Muscle of leg (tissue), 3 donors: ENCODE measurements at regions not wholly inside any gene's neighbourhood (a gene's known extent, or its start where the extent isn't known, plus 50 kb on each side); places are given as distances from the start of the nearest gene placed in this dataset.
A peak's percentile ranks its signal among the peaks of the same experiment; 100 is the strongest.

Experiments used
- DNase-seq: peaks from one replicate; pipeline ENCODE4 v3.0.0; 2013
- H3K27ac ChIP-seq: one replicate; pipeline ENCODE4 v1.5.1; 2013; ENCODE audit warnings: mild to moderate bottlenecking, low read length, control low read depth
- H3K27me3 ChIP-seq: one replicate; pipeline ENCODE4 v1.6.1; 2013; ENCODE audit warnings: low read length; ENCODE audit not compliant: control insufficient read depth, insufficient read depth
- H3K36me3 ChIP-seq: one replicate; pipeline ENCODE4 v1.6.1; 2013; ENCODE audit warnings: low read length; ENCODE audit not compliant: control insufficient read depth, insufficient read depth
- H3K4me1 ChIP-seq: one replicate; pipeline ENCODE4 v1.6.1; 2013; ENCODE audit warnings: low read length; ENCODE audit not compliant: control insufficient read depth, insufficient read depth
- H3K4me3 ChIP-seq: one replicate; pipeline ENCODE4 v1.5.1; 2013; ENCODE audit warnings: low read length, control low read depth
- H3K9me3 ChIP-seq: replicated peaks from 2 replicates; pipeline ENCODE4 v1.6.1; 2013; ENCODE audit warnings: low read depth, low read length; ENCODE audit not compliant: control insufficient read depth
- WGBS: methylation state at CpG from one replicate; pipeline ENCODE4 v1.1.5; 2013; ENCODE audit warnings: missing lambda C conversion rate; ENCODE audit not compliant: insufficient coverage; 5-methylcytosine and 5-hydroxymethylcytosine counted together

DNA sequence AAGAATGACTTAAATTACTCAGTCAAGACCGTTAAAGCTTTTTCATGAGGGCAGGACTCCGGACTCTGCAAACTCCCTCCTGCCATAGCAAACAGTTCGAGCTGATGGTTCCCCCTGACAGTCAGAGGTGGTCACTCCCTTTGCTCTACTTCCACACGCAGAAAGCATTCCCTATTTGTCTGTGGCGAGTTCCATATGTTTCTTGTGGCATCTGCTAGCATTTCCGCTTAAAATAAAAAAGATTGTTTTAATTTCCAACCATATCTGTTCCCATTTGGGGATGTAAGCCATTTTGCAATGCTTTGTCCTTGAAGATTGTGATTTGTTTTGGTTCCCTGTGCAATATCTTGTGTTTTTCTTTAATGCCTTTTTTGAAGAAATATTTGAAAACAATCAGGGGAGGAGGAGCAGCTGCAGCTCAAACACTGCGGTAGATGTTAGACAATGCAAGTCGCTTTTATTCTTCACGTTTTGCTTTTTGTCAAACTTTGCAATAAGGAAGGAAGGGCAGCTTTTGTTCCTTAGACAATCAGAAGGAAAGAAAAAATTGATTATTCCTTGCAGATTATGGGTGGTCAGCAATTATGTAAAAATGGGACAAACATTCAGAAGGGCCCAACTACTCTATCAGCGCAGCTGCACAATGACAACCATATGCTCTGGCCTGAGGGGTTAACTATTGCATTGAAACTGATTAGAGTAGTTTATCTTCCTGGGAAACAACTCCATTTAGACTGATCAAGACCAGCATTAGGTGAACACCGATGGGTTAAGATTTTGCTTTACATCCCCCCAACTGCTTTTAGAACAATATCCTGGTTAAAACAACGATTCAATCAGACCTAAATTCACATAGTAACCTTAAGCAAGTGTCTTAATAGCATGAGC, 425.8 kb upstream of the NRP1 start:
- Histone ChIP-seq H3K27me3 (no peaks in the 10 kb centered on the region), H3K9me3 (no peaks in the 10 kb centered on the region), H3K36me3 (no peaks in the 10 kb centered on the region), H3K4me3 (no peak overlapping the region), H3K27ac (no peak overlapping the region), H3K4me1 (no peaks in the 10 kb centered on the region)
- WGBS, result 31% methylated on average over 4 of the region's 12 CpGs
- peak; percentile 35 for DNase-seq

DNA sequence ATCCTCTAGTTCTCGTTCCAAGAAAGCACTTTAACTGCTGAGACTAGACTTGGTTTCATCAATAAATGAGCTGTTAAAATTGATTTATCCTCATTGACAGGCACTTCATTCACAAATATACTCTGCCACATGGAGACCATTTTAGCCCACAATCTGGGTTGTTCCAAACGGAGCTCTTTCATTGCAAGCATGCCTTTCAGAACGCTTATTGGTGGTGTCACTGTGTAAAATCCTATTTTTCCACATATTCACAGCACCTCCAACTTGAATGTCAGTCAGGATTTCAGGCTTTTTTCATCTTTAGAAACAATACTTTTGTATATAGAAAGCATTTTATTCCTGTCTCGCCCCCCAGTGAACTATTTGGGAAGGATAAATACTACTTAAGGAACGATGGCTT, 424.7 kb upstream of the NRP1 start:
- no peaks in the 10 kb centered on the region for H3K4me1 ChIP-seq
- H3K4me3 ChIP-seq, result no peak overlapping the region
- 57% methylated on average over 1 of the region's 5 CpGs for WGBS
- H3K27ac ChIP-seq, result no peak overlapping the region
- no peaks in the 10 kb centered on the region for H3K9me3 ChIP-seq
- DNase-seq, result no peak
- no peaks in the 10 kb centered on the region for H3K36me3 ChIP-seq
- no peaks in the 10 kb centered on the region for H3K27me3 ChIP-seq

GRCh38 chr10:33758299-33758698, 423.8 kb upstream of the NRP1 start:
- WGBS, result 74% methylated on average over 3 of the region's 3 CpGs

DNA sequence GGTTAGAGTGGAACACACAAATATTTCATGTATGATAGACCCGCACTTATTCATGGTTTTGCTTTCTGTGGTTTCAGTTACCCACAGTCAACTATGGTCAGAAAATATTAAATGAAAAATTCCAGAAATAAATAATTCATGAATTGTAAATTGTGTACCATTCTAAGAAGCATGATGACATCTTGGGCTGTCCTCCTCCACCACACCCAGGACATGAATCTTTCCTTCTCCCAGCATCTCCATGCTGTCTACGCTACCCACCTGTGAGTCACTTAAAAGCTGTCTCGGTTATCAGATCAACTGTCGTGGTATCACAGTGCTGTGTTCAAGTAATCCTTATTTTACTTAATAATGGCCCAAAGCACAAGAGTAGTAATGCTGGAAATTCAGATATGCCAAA, 419.6 kb upstream of the NRP1 start:
- 100% methylated on average over 2 of the region's 4 CpGs for WGBS

More at GRCh38 chr10:33758299-33758698, 423.8 kb upstream of the NRP1 start:
- Histone ChIP-seq H3K4me3 (no peak overlapping the region), H3K27ac (no peak overlapping the region), H3K4me1 (no peaks in the 10 kb centered on the region), H3K36me3 (no peaks in the 10 kb centered on the region), H3K9me3 (no peaks in the 10 kb centered on the region), H3K27me3 (no peaks in the 10 kb centered on the region)
- no peak for DNase-seq

DNA sequence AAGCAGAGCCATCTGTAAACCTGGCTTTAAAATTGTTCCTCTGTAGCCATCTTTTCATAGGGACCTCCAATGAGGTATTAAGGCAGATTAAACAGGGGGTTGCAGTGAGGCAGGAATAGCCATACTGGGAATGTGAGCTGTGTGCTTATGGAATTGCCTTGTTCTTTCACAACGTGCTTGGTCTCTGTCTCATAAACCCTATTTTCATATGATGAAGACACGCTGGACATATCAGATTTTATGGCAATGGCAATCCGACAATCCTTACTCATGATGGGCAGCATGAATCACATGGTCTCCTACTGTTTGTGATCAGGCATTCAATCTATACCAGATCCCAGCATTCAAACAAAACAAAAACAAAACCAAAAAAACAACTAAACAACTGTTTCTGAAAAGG, 418.9 kb upstream of the NRP1 start:
- no peak for DNase-seq
- peaks cover 5% of the 10 kb centered on the region for H3K4me1 ChIP-seq
- no peaks in the 10 kb centered on the region for H3K36me3 ChIP-seq
- 100% methylated on average over 3 of the region's 3 CpGs for WGBS
- H3K27ac ChIP-seq, result no peak overlapping the region
- no peaks in the 10 kb centered on the region for H3K27me3 ChIP-seq
- no peak overlapping the region for H3K4me3 ChIP-seq
- H3K9me3 ChIP-seq, result no peaks in the 10 kb centered on the region

More for the DNA sequence above, 419.6 kb upstream of the NRP1 start:
- Histone ChIP-seq H3K4me1 (peaks cover 2% of the 10 kb centered on the region), H3K9me3 (no peaks in the 10 kb centered on the region), H3K4me3 (no peak overlapping the region), H3K36me3 (no peaks in the 10 kb centered on the region), H3K27me3 (no peaks in the 10 kb centered on the region), H3K27ac (no peak overlapping the region)
- no peak for DNase-seq

DNA sequence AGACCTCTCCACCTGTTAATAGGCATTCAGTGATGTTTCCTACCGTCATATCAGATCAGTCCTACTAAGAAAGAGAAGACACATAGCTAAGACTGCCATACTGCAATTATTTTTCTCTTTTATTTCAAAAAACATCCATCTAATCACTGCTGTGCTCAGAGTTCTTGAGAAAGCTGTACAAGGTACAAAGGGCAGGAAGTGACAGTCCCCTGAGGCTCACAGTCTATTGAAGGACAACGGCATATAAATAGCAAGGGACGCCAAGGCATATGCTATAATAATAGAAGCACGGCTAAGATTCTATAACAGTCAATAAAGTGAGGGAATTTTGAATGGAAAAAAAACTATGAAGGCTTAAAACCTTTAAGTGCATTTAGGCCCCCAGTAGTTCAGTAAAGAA, 415.3 kb upstream of the NRP1 start:
- peaks cover 5% of the 10 kb centered on the region for H3K4me1 ChIP-seq
- WGBS, result no CpG with 5 or more reads among the region's 4 CpGs
- no peaks in the 10 kb centered on the region for H3K27me3 ChIP-seq
- no peaks in the 10 kb centered on the region for H3K36me3 ChIP-seq
- peak; percentile 65 for DNase-seq
- H3K27ac ChIP-seq, result peak overlapping the region; percentile 22
- no peaks in the 10 kb centered on the region for H3K9me3 ChIP-seq
- no peak overlapping the region for H3K4me3 ChIP-seq

DNA sequence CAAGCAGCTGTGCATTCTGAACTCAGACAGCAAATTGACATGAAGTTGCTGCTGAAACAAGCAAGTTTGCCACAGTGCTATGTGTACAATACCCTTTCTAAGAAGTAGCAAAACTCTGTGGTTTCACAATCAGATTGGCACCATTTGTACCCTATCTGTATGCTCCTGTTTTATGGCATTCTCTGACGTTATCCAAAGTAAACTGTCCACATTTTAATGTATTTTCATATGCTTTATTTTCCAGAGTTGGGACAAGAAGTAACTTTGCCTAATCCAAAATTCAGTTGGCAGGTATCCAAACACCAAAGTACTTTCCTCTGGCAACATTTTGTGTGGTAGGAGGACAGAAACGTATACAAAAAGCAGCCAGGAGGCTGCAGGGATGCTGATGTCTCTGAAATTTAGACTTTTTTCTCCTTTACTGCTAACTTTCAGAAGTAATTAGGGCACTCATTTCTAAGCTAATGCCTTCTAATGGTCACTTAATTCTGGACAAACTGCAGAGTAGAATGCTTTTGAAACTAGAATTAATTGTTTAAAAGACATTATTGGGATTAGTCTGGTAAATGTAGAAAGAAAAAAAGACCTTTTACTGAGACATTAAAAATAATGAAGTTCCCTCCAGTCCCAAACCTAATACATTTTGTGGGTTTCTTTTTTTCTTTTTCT, 414.7 kb upstream of the NRP1 start:
- Histone ChIP-seq H3K27ac (peak overlapping the region; percentile 22), H3K36me3 (no peaks in the 10 kb centered on the region), H3K4me3 (no peak overlapping the region), H3K9me3 (no peaks in the 10 kb centered on the region), H3K4me1 (peaks cover 5% of the 10 kb centered on the region), H3K27me3 (no peaks in the 10 kb centered on the region)
- DNase-seq, result peak; percentile 67
- no CpG with 5 or more reads among the region's 2 CpGs for WGBS

GRCh38 chr10:33746836-33747268, 412.4 kb upstream of the NRP1 start:
- Histone ChIP-seq H3K9me3 (no peaks in the 10 kb centered on the region), H3K27me3 (no peaks in the 10 kb centered on the region), H3K4me3 (no peak overlapping the region), H3K36me3 (no peaks in the 10 kb centered on the region), H3K27ac (no peak overlapping the region), H3K4me1 (peaks cover 18% of the 10 kb centered on the region)
- no peak for DNase-seq
- 81% methylated on average over 3 of the region's 4 CpGs for WGBS

GRCh38 chr10:33746186-33746585, 411.7 kb upstream of the NRP1 start:
- no peak for DNase-seq
- H3K27me3 ChIP-seq, result no peaks in the 10 kb centered on the region
- no peak overlapping the region for H3K27ac ChIP-seq
- no peaks in the 10 kb centered on the region for H3K9me3 ChIP-seq
- no peaks in the 10 kb centered on the region for H3K36me3 ChIP-seq
- 95% methylated on average over 6 of the region's 6 CpGs for WGBS
- peaks cover 18% of the 10 kb centered on the region for H3K4me1 ChIP-seq
- no peak overlapping the region for H3K4me3 ChIP-seq

GRCh38 chr10:33743429-33743857, 409.0 kb upstream of the NRP1 start:
- no peaks in the 10 kb centered on the region for H3K9me3 ChIP-seq
- peak overlapping the region; percentile 23 for H3K27ac ChIP-seq
- WGBS, result 69% methylated on average over 2 of the region's 2 CpGs
- H3K36me3 ChIP-seq, result no peaks in the 10 kb centered on the region
- no peaks in the 10 kb centered on the region for H3K27me3 ChIP-seq
- H3K4me3 ChIP-seq, result no peak overlapping the region
- H3K4me1 ChIP-seq, result peaks cover 14% of the 10 kb centered on the region
- peak; percentile 44 for DNase-seq
